ENCODE measurements at regions not wholly inside any gene's neighbourhood (a gene's known extent, or its start where the extent isn't known, plus 50 kb on each side); places are given as distances from the start of the nearest gene placed in this dataset.

- TF ChIP-seq CTCF (IDR thresholded peaks at IDR 0.05) (peak in 2 of 7 experiments; percentile 11 to 16), POLR2A (IDR thresholded peaks at IDR 0.05) (no peak)
Observed at GRCh38 chr13:78806457-78806856, 147.5 kb upstream of the OBI1 start.
